HL-60 (cell line): ENCODE measurements at regions not wholly inside any gene's neighbourhood (a gene's known extent, or its start where the extent isn't known, plus 50 kb on each side); places are given as distances from the start of the nearest gene placed in this dataset.

Experiments used
- DNase-seq, 2 experiments: peaks; one replicate each; pipeline ENCODE4 v3.0.0-alpha.2; 2010 to 2020; ENCODE audit warnings: low read depth in 1 of 2, low spot score in 1 of 2
- H3K27ac ChIP-seq: fragments of 250-450 bp; sonication (Bioruptor Pico); replicated peaks from 2 replicates; pipeline ENCODE4 v1.5.1; 2020; ENCODE audit warnings: mild to moderate bottlenecking, moderate library complexity
- H3K27me3 ChIP-seq: fragments of 250-450 bp; sonication (Bioruptor Pico); 2 replicates; pipeline ENCODE4 v1.5.1; 2021; ENCODE audit warnings: mild to moderate bottlenecking, moderate library complexity; ENCODE audit not compliant: insufficient read depth, poor library complexity, severe bottlenecking
- H3K4me3 ChIP-seq: replicated peaks from 2 replicates; pipeline ENCODE4 v1.5.1; 2011; ENCODE audit warnings: mild to moderate bottlenecking, control low read depth, low read length; ENCODE audit not compliant: insufficient read depth
- CTCF ChIP-seq: IDR thresholded peaks from one replicate; pipeline ENCODE4 v1.5.1; 2011; ENCODE audit warnings: low read length, control low read depth, inconsistent platforms; ENCODE audit not compliant: insufficient read depth
- GABPA ChIP-seq: IDR thresholded peaks from 2 replicates; pipeline ENCODE4 v1.6.1; 2012; ENCODE audit warnings: low read depth
- POLR2AphosphoS5 ChIP-seq: IDR thresholded peaks from 2 replicates; pipeline ENCODE4 v1.6.1; 2012; ENCODE audit warnings: low read depth
- REST ChIP-seq: IDR thresholded peaks from 2 replicates; pipeline ENCODE4 v1.6.1; 2012; ENCODE audit warnings: low read depth; ENCODE audit not compliant: insufficient replicate concordance
- SPI1 ChIP-seq: IDR thresholded peaks from 2 replicates; pipeline ENCODE4 v1.6.1; 2012; ENCODE audit warnings: low read depth, mild to moderate bottlenecking, borderline replicate concordance

- no peak for TF ChIP-seq GABPA
- no peak for TF ChIP-seq REST
- TF ChIP-seq CTCF = no peak
- no peak for TF ChIP-seq SPI1
- TF ChIP-seq POLR2AphosphoS5 = no peak
- no peak for DNase-seq
- Histone ChIP-seq H3K27me3 (no peaks in the 10 kb centered on the region), H3K27ac (no peak overlapping the region), H3K4me3 (no peak overlapping the region)
Measured at GRCh38 chr18:71899707-71900472, 644.3 kb downstream of the CBLN2 start.

- no peak overlapping the region for H3K27ac ChIP-seq
- TF ChIP-seq CTCF (no peak), REST (no peak), GABPA (no peak), SPI1 (no peak), POLR2AphosphoS5 (no peak)
- H3K27me3 ChIP-seq = no peaks in the 10 kb centered on the region
- H3K4me3 ChIP-seq = no peak overlapping the region
- no peak for DNase-seq
Measured at GRCh38 chr18:71899183-71899582, 645.0 kb downstream of the CBLN2 start.

GRCh38 chr18:71887509-71887908, 656.6 kb downstream of the CBLN2 start:
- no peak for DNase-seq
- Histone ChIP-seq H3K27me3 (no peaks in the 10 kb centered on the region), H3K4me3 (no peak overlapping the region), H3K27ac (no peak overlapping the region)
- no peak for TF ChIP-seq GABPA
- TF ChIP-seq SPI1 = no peak
- TF ChIP-seq CTCF = no peak
- TF ChIP-seq POLR2AphosphoS5 = no peak

- H3K27me3 ChIP-seq = no peaks in the 10 kb centered on the region
- TF ChIP-seq CTCF = no peak
- DNase-seq = no peak
- H3K27ac ChIP-seq = no peak overlapping the region
- H3K4me3 ChIP-seq = no peak overlapping the region
Measured at GRCh38 chr18:71878226-71878625, 665.9 kb downstream of the CBLN2 start.
